Activated T-cell treated with anti-CD3 and anti-CD28 coated beads, Interleukin-2, amount 50 U/mL, for 48 hours (primary cell): ENCODE measurements at regions not wholly inside any gene's neighbourhood (a gene's known extent, or its start where the extent isn't known, plus 50 kb on each side); places are given as distances from the start of the nearest gene placed in this dataset.
"Not testable (repeated sequence)": the region's sequence is repeated elsewhere in the genome, so short reads cannot be mapped to it uniquely, and the experiment has no call there.

Experiments
- DNase-seq, 2 experiments: peaks; one replicate each; pipeline ENCODE4 v3.0.0-alpha.2; 2020

- DNase-seq = not testable (repeated sequence)
Observed at GRCh38 chr16:70014915-70015314, 63.8 kb downstream of the CLEC18A start.

- not testable (repeated sequence) for DNase-seq
Observed at GRCh38 chr16:70016751-70017150, 65.6 kb downstream of the CLEC18A start.

- peak; percentile 24 to 35 for DNase-seq
Observed at GRCh38 chr16:70018254-70018653, 67.1 kb downstream of the CLEC18A start.

- DNase-seq = not testable (repeated sequence)
Observed at GRCh38 chr16:70023207-70023606, 72.1 kb downstream of the CLEC18A start.

GRCh38 chr16:70023956-70024355, 72.8 kb downstream of the CLEC18A start:
- not testable (repeated sequence) for DNase-seq

GRCh38 chr16:70026165-70026854, 75.2 kb downstream of the CLEC18A start:
- DNase-seq = not testable (repeated sequence)

- DNase-seq = not testable (repeated sequence)
Observed at GRCh38 chr16:70032906-70033305, 81.2 kb upstream of the PDPR start.

GRCh38 chr16:70037913-70038312, 76.2 kb upstream of the PDPR start:
- not testable (repeated sequence) for DNase-seq

- DNase-seq = not testable (repeated sequence)
Observed at GRCh38 chr16:70040554-70040953, 73.6 kb upstream of the PDPR start.

- not testable (repeated sequence) for DNase-seq
Observed at GRCh38 chr16:70043538-70044067, 70.5 kb upstream of the PDPR start.

- not testable (repeated sequence) for DNase-seq
Observed at GRCh38 chr16:70046560-70046959, 67.6 kb upstream of the PDPR start.

GRCh38 chr16:70048083-70048482, 66.0 kb upstream of the PDPR start:
- not testable (repeated sequence) for DNase-seq

- not testable (repeated sequence) for DNase-seq
Observed at GRCh38 chr16:70058056-70058455, 56.1 kb upstream of the PDPR start.

- not testable (repeated sequence) for DNase-seq
Observed at GRCh38 chr16:70059429-70059828, 54.7 kb upstream of the PDPR start.

GRCh38 chr16:70060521-70061027, 53.6 kb upstream of the PDPR start:
- DNase-seq = not testable (repeated sequence)

- DNase-seq = not testable (repeated sequence)
Observed at GRCh38 chr16:70061671-70062218, 52.4 kb upstream of the PDPR start.

GRCh38 chr16:70062947-70063346, 51.2 kb upstream of the PDPR start:
- not testable (repeated sequence) for DNase-seq
